ENCODE measurements at regions not wholly inside any gene's neighbourhood (a gene's known extent, or its start where the extent isn't known, plus 50 kb on each side); places are given as distances from the start of the nearest gene placed in this dataset.
"Not testable (repeated sequence)": the region's sequence is repeated elsewhere in the genome, so short reads cannot be mapped to it uniquely, and the experiment has no call there.

- not testable (repeated sequence) for H3K27me3 Mint-ChIP-seq (ENCODE audit: insufficient read depth, low read depth, poor library complexity); H3K79me2 ChIP-seq (replicated peaks; ENCODE audit: insufficient read depth); H3K36me3 ChIP-seq (ENCODE audit: insufficient read depth); H3K4me3 Mint-ChIP-seq; H3K4me3 ChIP-seq; H3F3A ChIP-seq (replicated peaks; ENCODE audit: low read depth); DNase-seq (ENCODE audit: low spot score); H3K9me3 Mint-ChIP-seq; ATAC-seq; H2AFZ ChIP-seq; H3K4me1 ChIP-seq (ENCODE audit: insufficient read depth); H4K20me1 ChIP-seq (replicated peaks; ENCODE audit: insufficient read depth); H3K4me1 Mint-ChIP-seq; H3K27ac ChIP-seq (ENCODE audit: low read depth); H3K27ac Mint-ChIP-seq; H3K36me3 Mint-ChIP-seq (ENCODE audit: low read depth); H3K9me2 ChIP-seq (ENCODE audit: insufficient read depth); H3K27me3 ChIP-seq (ENCODE audit: insufficient read depth); H3K4me2 ChIP-seq
These were observed 60.3 kb upstream of the NMU start for GRCh38 chr4:55696424-55696823.

GRCh38 chr4:55706541-55706940 is 70.4 kb upstream of the NMU start:
- Histone ChIP-seq H3K4me2 (no peak overlapping the region), H3F3A (replicated peaks; ENCODE audit: low read depth) (no peaks in the 10 kb centered on the region), H2AFZ (no peak overlapping the region), H3K9me2 (ENCODE audit: insufficient read depth) (no peaks in the 10 kb centered on the region), H3K79me2 (replicated peaks; ENCODE audit: insufficient read depth) (no peaks in the 10 kb centered on the region), H3K4me1 (ENCODE audit: insufficient read depth) (no peaks in the 10 kb centered on the region), H3K27ac (ENCODE audit: low read depth) (no peak overlapping the region), H3K36me3 (ENCODE audit: insufficient read depth) (no peaks in the 10 kb centered on the region), H3K4me3 (no peak overlapping the region), H3K27me3 (ENCODE audit: insufficient read depth) (no peaks in the 10 kb centered on the region), H4K20me1 (replicated peaks; ENCODE audit: insufficient read depth) (no peaks in the 10 kb centered on the region)
- ATAC-seq (no peak), DNase-seq (ENCODE audit: low spot score) (no peak)
- Mint-ChIP-seq H3K36me3 (ENCODE audit: low read depth) (peaks cover 17% of the 10 kb centered on the region), H3K9me3 (peaks cover 21% of the 10 kb centered on the region), H3K4me1 (no peaks in the 10 kb centered on the region; the same call in 2 of the 3 replicates), H3K4me3 (no peak overlapping the region), H3K27ac (no peak overlapping the region), H3K27me3 (ENCODE audit: insufficient read depth, low read depth, poor library complexity) (no peaks in the 10 kb centered on the region)
- no peak for TF ChIP-seq ETS1 (IDR thresholded peaks at IDR 0.05)
- TF ChIP-seq ZNF114 (CRISPR knock-in tag; IDR thresholded peaks at IDR 0.05), result no peak
- no peak for TF ChIP-seq REST (IDR thresholded peaks at IDR 0.05; ENCODE audit: unreplicated experiment)
- TF ChIP-seq EZH2 (IDR thresholded peaks at IDR 0.05; ENCODE audit: low read depth, unreplicated experiment), result no peak
- TF ChIP-seq POLR2AphosphoS5 (IDR thresholded peaks at IDR 0.05; ENCODE audit: low read depth), result no peak
- TF ChIP-seq CTCF (conservative IDR thresholded peaks at IDR 0.05; ENCODE audit: low read depth in 2 of 2), result no peak
- TF ChIP-seq EZH2phosphoT487 (IDR thresholded peaks at IDR 0.05; ENCODE audit: unreplicated experiment), result no peak
- TF ChIP-seq STAT1 (IDR thresholded peaks at IDR 0.05; ENCODE audit: unreplicated experiment), result no peak
- no peak for TF ChIP-seq ZNF462 (CRISPR knock-in tag; IDR thresholded peaks at IDR 0.05)
- no peak for TF ChIP-seq ZNF331 (CRISPR knock-in tag; IDR thresholded peaks at IDR 0.05; ENCODE audit: low read depth)
- TF ChIP-seq NANOG (IDR thresholded peaks at IDR 0.05; ENCODE audit: borderline replicate concordance), result no peak
